Amniotic epithelial cell (primary cell): ENCODE measurements at regions not wholly inside any gene's neighbourhood (a gene's known extent, or its start where the extent isn't known, plus 50 kb on each side); places are given as distances from the start of the nearest gene placed in this dataset.
A peak's percentile ranks its signal among the peaks of the same experiment; 100 is the strongest.

Experiments used
- DNase-seq: peaks from one replicate; pipeline ENCODE4 v3.0.0-alpha.2; 2010; ENCODE audit warnings: low read depth

DNA sequence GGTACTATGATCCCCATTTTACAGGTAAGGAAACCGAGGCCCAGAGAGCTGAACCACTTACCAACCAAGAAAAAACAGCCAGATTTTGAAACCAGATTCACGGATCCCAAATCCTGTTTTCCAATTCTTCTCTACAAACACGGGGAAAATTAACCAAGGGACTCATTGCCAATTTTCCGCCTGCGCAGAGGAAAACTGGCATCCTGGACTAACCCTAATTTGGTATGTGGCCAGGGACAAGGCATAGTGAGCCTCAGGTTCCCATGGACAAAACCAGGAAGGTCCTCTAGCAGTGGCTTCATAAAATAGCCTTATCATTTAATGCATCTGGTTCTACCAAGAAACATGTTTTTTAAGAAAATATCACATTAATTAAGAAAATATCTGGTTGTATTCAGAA lies 517.3 kb downstream of the MED13L start:
- no peak for DNase-seq

DNA sequence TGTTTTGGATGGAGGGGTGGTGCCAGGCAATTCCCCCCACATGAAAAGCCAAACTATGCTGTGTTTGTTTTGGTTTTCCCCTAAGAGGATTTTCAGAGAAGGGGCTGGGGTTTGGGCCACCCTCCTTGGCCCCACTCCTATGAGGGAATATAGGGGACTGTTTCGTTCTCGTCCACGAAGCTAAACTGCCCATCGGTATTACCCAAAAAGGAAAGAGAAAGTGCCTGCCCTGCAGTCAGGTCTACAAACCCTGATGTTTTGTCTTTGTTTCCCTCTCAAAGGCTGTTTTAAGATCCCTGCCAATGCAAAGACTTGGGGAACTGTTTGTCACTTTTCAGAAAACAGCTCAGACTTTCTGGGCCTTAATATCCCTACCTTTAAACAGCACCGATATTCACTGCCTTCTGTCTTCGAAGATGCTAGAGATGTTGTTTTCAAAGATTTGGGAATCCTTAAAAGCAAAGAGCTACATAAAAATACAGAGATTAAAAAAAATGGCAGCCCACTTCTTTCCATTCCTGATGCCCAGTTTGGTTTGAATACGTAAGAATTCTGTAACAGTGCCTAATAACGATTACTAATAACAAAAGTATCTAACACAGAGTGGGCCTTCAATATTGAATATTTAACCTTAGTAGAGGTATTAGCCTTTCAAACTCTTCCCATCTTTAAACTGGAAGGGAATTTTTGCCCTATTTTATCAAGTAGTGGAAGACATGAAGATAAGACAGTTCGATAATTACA lies 518.4 kb downstream of the MED13L start:
- no peak for DNase-seq

DNA sequence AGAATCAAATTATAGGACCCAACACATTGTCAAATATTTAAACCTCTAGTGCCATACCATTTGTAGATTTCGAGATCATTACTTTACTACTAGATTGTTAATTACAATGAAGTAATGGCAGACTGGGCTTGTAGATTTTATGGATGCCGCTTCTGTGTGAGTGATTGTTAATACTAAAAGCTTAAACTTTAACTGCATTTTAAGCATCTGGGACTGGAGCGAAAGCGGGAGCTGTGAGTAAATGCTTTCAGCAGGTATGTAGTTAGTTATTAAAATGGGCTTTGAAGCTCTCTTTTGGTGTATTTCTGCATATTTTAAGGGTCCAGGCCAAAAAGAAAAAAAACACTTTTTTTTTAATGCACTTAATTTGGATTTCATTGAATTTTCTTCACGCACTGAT lies 519.3 kb downstream of the MED13L start:
- DNase-seq, result no peak

DNA sequence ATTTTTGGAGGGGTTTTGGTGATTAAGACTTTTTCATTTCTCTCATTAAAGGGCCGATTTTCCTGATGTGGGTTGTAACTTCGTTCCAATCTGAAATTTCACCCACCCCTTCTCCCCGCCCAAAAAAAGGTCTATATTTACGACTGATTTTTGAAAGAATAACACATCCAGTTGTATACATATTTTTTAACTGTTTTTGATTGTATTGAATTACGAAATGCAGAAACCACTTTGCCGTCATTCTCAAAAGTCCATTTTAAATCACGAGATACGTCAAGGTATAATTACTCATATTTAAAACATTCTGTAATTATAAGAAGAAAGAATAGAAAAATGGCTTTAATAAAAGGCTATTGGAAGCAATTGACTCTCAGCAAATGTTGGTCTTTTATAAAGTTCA lies 520.7 kb downstream of the MED13L start:
- DNase-seq, result no peak

DNA sequence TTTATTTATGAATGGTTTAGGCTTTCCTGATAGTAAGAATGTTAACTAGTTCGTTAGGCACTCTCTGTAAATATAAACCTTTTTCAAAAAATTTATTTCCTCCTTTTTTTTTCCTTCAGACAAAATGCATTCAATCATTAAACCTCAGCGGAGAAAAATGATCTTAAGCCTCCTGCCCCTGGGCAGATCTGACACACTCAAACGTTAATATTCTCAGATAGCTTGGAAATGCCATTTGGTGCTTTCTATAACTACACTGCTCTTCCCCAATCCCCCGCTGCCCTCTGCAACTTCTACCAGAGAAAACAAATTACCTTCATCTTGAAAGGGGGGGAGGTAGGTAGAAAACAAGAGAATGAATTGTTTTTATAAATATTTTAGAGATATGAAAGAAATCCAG lies 521.2 kb downstream of the MED13L start:
- no peak for DNase-seq

DNA sequence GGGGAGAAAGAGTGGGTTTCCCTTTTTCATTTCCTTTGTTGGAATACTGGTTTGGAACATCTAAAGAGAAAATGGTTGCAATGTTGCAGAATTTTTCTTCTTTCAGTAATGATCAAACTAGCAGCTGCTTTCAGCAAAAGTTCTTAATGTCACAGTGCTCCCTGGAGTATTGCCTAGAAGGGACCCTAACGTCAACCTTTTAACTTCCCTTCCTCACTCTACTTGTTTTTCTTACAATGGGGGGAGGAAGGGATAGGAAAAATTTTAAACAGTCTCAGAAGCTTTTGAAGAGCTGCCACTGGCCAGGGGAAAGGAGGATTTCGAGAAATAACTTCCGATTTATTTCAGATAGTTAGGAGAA lies 521.8 kb downstream of the MED13L start:
- no peak for DNase-seq

DNA sequence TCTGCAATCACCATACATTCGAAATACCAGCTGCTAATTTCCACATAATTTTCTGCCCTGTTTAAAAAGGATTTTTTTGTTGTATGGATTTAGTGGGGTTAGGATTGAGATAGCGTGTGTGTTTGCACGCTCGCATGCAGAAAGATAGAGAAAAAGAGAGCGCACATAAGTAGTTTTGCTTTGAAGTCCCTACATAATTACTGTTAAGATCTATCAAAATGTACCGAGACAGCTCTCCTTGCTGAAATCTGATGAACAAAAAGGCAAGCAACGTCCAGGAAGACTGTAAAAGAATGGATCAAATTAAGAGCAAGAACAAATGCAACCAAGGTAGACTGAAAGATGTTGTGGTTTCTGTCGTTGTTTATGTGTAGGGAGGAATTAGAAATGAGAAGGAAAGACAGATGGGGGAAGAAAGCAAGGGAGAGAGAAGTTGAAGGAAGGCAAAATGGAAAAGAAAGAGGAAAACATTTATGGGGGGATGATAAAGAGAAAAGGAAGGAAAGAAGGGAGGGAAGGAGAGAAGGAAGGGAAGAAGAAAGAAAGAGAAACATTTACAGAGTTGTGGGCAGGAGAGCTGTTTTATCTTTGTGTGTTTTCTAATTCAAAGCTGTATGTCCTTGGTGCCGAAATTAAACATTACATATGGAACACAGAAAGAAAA lies 522.3 kb downstream of the MED13L start:
- no peak for DNase-seq

DNA sequence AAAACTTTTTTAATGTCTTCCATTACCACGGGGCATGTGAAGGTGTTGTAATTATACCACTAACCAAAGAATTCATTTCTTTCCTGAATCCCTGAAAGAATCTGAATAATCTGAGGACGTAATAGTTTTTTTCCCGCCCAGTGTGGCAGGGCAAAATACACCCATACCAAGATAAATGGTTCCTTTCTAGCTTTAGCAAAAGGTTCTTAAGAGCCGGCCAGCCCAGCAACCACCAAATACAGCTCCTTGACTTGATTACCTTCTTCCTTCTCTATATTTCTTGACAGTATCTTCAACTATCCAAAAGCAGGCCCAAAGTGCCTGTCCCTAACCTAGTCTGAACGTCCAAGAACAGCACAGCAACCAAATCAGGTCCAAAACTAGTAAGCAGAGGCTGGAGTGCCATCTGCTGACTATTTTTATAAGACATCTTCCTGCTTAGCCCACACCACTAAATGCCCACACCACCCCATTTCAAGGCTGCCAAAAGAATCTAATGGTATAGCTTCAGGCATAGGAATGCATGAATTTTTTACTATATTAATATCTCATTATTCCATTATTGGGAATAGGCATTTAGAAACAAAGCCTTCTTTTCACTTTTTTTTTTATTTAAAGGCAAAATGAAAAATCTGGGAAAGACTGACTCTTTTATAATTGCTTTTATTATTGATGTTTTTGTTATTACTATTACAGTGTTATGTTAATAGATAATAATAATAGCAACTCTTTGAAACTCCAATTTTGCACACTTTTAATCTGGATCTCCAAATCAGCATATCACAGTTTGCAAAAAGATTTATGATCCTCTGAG lies 524.4 kb downstream of the MED13L start:
- peak; percentile 75 for DNase-seq

DNA sequence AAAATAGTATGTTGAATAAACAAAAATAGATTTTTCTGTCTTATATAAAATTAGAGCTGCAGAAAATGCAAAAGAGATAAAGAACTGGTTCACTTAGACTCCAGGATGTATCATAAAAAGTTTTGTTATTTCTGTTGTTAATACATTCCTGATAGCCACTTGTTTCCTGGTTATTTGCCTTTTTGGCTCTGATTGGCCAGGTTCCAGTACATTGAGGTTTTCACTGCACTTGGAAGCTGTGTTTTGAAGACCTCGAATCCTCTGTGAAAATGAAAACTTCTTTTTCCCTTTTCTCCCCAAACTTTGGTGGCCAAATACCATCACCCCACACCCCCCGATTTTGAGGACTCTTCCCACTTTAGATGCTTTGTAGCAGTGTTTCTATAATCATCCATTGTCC lies 525.3 kb downstream of the MED13L start:
- DNase-seq, result peak; percentile 33

DNA sequence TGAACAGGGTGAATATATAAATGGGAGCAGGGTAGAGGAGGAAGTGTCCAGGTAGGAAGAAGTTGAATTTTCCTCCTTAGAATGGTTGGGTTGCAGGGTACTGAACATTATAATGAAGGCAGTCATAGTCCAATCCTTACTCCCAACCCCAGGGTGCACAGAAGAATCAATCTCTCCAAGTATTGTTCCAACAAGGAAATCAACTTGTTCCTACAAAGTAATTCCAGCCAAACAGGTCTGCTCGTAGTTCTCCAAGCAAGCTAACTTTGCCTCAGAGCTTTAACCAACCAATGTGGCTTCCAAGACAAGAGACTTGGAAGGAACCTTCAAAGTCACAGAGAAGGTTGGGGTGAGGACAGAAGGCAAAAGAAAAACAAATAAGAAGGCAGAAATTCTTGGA lies 527.2 kb downstream of the MED13L start:
- no peak for DNase-seq

DNA sequence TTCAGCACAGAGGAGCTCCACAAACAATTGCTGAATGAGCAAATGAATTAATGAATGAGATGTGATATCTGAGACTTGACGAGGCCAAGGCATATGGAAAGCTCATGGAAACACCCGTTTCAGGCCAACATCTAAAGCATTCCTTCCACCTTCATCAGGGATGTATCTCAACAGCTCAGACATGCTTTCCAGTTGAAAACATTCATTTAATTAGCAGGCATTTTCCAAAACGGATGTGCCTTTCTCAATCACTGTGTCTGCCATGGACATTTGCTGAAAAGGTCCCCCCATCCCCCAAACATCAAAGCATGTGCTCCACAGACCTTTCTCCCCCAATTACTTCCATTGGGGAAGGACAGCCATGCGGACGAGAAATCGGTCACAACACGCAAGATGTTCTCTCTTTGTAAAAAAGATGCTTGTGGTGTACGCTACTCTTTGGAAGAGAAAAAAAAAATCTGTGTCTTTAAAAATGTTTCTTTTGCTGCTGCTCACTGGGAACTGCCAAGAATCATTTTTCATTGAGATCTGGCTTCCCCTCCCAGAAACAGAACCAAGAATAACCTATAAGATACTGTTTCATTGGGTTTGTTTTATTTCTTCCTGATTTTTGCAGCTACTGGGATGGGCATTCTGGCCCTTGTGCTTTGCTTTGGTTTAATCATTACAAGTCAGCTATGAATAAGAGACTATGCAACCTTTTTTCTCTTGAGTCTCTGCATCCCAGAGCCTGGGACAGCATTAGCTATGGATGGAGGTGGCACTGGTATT lies 528.2 kb downstream of the MED13L start:
- DNase-seq, result no peak

DNA sequence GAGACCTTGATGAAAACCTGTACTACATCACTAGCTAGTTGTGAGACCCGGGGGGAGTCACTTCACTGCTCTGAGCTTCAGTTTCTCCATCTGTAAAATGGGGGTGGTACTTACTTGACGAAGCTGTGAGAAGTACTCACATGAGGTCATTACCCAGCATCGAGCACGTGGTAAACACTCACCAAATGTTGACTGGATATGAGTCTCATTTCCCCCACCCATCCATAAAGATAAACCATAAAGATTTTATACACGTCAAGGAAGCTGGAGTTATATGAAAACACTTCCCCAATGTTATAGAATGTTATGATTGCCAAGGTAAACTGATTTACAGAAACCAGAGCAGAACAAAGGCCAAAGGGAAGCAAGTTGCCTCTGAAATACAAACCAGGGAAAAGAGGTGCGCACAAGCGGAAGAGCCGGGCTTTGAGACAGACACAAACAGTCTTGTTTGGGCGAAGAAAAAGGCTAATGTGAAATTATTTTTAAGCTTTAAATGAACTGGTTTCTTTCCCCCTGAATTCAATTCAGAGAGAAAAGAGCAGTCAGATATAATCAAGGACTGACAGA lies 536.8 kb downstream of the MED13L start:
- DNase-seq, result no peak

DNA sequence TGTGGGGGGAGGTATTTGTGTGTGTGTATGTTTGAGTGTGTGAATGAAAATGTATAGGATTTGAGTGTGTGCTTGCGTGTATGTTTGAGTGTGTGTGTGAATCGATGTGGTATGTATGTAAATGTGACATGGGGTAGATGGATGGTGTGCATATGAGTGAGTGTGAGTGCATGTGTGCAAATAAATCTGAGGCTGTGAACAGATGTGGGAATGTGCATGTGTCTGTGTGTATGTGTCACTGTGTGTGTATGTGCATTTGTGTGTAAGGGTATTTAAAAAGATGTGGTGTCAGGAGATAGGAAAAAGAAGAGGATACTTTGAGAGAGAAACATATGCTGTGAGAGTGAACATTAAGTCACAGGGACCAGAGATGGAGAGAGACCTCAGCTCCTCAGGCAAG lies 539.6 kb downstream of the MED13L start:
- DNase-seq, result no peak

DNA sequence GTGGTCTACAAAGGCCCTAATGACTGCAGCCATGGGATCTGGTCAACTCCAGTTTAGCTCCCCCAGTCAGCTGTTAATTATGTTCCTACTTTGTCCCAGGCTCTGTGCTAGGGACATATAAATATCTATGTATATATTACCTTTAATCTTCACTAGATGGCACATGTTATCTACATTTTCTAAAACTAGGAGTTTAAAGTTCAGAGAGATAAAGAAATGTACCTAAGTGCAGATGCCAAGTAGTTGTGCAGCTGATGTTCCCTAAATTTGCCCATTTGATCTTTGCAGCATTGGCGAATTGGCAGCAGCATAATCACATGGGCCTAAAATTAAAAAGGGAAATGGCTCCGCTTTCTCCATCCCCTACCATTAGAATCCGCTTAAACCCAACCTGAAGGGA lies 541.1 kb downstream of the MED13L start:
- DNase-seq, result no peak

DNA sequence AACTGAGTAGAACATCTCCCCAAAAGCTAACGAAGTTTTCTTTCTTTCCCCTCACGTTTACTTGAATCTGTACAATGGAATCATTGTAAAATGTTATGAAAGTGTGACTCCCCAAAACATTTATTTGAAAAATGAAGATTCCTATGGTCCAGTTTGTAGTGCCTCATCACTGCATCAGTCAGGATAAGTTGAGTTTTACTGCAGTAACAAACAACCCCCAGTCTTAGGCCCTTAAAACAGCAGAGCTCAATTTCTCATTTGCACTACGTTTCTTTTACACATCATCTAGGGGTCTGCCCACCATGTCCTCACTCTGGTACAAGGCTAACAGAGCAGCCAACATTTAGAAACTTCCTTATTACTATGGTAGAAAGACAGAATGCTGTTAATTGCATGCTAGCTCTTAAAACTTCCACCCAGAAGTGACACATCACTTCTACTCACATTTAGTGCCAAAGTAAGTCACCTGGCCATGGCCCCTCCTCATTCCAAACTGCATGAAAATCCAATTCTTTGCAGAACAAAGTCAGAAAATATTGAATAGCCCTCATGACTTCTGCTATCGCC lies 546.4 kb downstream of the MED13L start:
- DNase-seq, result no peak

DNA sequence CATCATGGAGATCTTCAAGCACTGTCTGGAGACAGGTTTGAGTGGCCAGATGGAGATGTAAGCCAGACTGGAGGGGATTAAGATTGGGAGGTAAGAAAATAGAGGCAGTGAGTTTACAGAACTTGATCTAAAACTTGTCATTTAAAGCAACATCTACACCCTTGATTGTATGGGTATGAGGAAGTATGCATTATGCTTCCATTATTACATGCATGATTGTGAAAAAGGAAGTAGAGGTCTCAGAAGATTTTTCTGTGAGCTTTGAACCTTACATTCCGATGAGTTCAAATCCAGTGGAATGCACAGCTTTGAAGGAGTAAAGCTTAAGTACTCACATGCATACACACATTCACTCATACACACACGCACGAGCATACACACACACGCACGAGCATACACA lies 550.8 kb downstream of the MED13L start:
- DNase-seq, result no peak

DNA sequence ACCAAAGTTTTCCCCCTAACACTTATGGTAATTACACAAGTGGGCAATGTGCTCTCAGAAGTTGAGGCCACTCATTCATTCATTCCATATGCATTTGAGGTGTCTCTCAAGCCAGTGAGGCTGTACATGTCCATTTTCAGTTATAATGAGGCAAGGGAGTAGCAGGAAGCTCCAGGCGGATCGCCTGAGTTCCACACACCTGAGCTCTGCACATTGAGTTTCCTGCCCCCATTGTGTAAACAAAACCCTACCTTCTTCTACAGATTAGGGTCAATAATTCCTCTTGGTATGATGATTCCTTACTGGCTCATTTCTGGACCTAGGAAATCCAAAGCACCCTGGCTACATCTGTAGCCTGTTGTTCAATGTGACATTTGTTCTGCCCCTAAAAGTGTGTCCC lies 555.3 kb downstream of the MED13L start:
- DNase-seq, result no peak

DNA sequence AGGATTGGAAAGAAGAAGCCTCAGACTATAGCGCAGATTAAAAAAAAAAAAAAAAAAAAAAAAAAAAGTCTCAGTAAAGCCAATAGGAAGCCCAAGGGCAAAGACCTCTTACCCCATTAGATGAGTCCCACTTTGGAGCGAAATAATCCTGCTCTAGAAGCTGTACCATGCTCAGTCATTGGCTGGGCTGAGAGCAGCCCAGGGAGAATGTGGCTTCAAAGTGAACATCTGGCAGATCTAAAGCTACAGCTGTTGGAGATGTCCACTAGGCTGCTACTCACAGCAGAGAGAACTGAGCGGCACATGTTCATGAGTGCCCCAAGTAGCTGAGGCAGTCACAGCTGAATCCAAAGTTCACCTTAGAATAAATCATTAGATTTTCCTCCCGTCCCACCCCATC lies 560.9 kb downstream of the MED13L start:
- no peak for DNase-seq

DNA sequence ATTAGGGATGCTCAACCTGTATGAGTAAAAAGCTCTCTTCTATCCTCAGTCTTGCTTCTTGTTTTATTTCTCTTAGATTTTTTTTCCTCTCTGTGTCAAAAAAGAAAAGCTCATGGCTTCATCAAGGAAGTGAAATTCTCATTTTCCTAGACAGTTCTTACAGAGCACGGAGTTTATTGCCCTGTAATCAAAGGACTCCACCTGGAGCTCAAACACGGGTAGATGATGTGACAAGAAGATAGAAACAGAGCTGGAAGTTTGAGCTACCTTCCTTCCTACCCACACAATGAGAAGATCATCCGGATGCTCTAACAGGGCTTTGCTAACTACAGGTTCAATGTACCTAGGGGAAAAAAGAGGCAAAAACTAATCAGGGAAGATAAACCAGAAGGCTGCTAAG lies 564.8 kb downstream of the MED13L start:
- no peak for DNase-seq

DNA sequence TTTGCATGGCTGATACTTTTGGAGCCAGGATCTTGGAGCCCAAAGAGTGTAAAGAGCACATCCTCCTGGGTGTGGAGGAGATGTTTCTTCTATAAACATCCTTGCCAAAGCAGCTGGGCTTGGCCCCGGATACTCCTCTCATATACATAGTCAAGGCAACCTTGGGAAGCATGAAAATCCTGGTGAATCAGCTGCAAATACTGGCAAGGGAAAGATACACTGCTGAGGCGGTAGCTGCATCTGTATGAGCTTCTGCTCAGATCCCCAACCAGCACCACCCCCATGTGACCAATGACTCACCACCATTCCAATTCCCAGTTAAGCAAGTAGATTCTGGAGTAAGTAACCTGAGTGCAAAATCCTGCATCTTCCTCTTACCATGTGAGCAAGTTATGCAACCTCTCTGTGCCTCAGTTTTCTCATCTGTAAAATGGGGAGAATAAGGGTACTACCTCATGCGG lies 567.4 kb downstream of the MED13L start:
- DNase-seq, result peak; percentile 63

DNA sequence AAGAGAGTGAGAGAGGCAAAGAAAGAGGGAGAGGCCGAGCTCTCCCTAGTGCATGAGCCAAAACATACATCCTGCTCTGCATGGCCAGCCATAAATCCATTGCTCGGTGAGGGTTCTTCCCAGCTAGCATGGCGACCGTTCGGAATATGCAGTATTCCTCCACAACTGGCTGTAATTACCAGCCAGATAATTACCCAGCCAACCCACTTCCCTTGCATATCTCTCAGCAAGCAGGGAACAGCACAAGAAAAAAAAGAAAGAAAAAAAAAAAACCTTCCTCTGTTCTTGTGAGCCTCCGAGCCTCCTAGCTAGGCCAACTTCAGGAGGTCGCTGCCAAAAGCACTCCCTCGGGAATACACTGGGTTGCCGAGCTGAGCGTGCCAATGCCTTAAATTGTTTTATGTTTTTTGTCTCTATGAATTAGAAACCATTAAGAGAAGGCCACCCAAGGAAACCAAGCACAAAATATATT lies 567.9 kb downstream of the MED13L start:
- DNase-seq, result no peak

DNA sequence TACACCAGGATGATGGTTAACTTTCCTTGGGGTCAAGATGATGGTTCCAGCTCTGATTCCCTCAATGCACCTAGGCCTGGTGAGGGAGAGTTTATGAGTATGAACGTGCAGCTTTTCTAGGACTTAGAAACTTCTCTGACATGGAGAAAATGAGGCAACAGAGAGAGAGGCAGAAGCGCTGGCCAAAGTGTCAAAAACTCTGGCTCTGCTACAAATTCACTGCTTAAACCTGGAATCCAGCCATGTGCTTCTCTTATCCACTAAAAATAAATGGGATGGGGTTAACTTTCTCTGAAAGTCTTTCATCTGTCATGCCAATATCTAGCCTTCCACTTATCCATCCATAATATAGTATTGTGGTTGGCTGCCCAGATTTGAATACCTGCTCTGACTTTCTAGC lies 568.7 kb downstream of the MED13L start:
- no peak for DNase-seq
